Adipocyte (in vitro differentiated cells): ENCODE measurements at regions not wholly inside any gene's neighbourhood (a gene's known extent, or its start where the extent isn't known, plus 50 kb on each side); places are given as distances from the start of the nearest gene placed in this dataset.

Experiments used
- DNase-seq: peaks from one replicate; pipeline ENCODE4 v3.0.0-alpha.2; 2015; ENCODE audit warnings: low read depth
- H3K27me3 ChIP-seq: replicated peaks from 2 replicates; pipeline ENCODE4 v1.7.0; 2013; ENCODE audit warnings: mild to moderate bottlenecking, low read length, moderate library complexity; ENCODE audit not compliant: control insufficient read depth, insufficient read depth
- H3K36me3 ChIP-seq: 2 replicates; pipeline ENCODE4 v1.7.0; 2013; ENCODE audit warnings: low read length, mild to moderate bottlenecking, moderate library complexity; ENCODE audit not compliant: control insufficient read depth, insufficient read depth, severe bottlenecking
- H3K4me1 ChIP-seq: 2 replicates; pipeline ENCODE4 v1.7.0; 2013; ENCODE audit warnings: mild to moderate bottlenecking, low read length, moderate library complexity; ENCODE audit not compliant: control insufficient read depth, insufficient read depth
- H3K4me3 ChIP-seq: 2 replicates; pipeline ENCODE4 v1.7.0; 2013; ENCODE audit warnings: mild to moderate bottlenecking, low read length, moderate library complexity
- H3K9ac ChIP-seq: 2 replicates; pipeline ENCODE4 v1.7.0; 2013; ENCODE audit warnings: mild to moderate bottlenecking, low read length, moderate library complexity
- H3K9me3 ChIP-seq: 2 replicates; pipeline ENCODE4 v1.7.0; 2013; ENCODE audit warnings: mild to moderate bottlenecking, low read length, moderate library complexity; ENCODE audit not compliant: control insufficient read depth

DNA sequence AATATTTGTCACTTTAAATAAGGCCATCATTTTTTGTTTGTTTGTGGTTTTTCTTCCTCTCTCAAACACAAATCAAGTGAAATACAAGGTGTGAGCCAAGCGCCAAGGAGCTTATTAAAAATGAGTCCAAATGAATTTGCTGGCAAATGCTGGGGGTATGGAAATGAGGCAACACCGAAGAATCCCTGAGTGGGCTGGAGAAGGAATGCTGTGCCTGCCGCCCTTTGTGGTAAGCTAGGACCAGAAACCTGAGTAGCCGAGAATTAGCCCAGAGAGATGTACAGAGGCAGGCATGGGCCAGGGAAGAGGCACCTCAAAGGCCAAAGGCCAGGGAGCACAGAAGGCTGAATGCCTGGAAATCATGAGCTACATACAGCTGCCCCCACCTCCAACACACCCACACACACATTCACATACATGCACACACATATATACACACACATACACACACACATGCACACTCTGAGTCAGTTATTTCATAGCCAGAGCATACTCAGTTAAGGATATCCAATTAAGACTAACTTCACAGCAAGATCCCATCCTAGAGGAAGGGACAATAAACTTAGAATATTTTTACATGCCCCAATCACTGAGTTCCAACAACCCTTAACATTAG lies 266.1 kb upstream of the DYNLRB2 start:
- no peaks in the 10 kb centered on the region for H3K27me3 ChIP-seq

DNA sequence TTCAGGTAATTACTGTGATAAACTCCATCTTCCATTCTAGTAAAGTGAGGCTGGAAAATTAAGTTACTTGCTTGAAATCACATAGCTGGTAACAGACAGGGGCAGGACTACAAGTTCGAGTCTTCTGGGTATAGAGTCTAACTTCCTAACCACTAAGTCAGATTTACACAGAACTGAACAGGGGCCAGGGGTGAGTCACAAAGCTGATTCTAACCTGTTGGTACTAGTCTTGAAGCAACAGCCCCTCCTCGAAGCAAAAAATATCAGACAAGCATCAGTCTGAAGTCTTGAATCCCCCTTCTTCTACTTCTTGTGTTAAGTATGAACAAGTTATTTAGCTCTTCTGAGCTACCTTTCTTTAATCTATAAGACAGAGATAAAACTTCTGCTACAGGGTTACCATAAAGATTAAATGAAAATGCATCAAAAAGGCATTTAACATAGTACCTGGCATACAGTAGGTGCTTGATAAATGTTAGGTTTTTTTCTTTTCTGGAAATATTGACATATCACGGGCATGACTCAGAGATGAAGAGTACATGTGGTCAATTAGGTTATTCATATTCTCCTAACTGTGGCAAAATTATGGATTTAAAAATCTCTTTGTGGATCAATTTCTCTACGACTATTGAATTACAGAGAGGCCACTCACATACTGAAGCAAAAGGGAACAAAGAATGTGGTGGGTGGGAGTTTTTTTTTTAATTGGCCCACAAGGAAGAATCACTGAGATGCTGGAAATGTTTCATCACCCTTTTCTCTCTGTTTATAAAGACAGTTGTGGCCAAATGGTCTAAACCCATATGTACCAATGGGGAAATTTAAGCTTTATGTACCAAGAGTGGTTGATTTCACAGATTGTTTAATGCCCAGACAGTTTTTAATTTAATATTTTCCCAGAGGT lies 266.9 kb upstream of the DYNLRB2 start:
- H3K27me3 ChIP-seq: no peaks in the 10 kb centered on the region
- peaks cover 15% of the 10 kb centered on the region for H3K4me1 ChIP-seq
- no peaks in the 10 kb centered on the region for H3K36me3 ChIP-seq
- DNase-seq: peak; percentile 68
- no peak overlapping the region for H3K4me3 ChIP-seq
- H3K9ac ChIP-seq: peak overlapping the region; percentile 15
- no peaks in the 10 kb centered on the region for H3K9me3 ChIP-seq

More for the DNA sequence above, 266.1 kb upstream of the DYNLRB2 start:
- Histone ChIP-seq H3K36me3 (no peaks in the 10 kb centered on the region), H3K4me1 (peaks cover 15% of the 10 kb centered on the region), H3K9ac (no peak overlapping the region), H3K4me3 (no peak overlapping the region), H3K9me3 (no peaks in the 10 kb centered on the region)
- DNase-seq: peak; percentile 71

DNA sequence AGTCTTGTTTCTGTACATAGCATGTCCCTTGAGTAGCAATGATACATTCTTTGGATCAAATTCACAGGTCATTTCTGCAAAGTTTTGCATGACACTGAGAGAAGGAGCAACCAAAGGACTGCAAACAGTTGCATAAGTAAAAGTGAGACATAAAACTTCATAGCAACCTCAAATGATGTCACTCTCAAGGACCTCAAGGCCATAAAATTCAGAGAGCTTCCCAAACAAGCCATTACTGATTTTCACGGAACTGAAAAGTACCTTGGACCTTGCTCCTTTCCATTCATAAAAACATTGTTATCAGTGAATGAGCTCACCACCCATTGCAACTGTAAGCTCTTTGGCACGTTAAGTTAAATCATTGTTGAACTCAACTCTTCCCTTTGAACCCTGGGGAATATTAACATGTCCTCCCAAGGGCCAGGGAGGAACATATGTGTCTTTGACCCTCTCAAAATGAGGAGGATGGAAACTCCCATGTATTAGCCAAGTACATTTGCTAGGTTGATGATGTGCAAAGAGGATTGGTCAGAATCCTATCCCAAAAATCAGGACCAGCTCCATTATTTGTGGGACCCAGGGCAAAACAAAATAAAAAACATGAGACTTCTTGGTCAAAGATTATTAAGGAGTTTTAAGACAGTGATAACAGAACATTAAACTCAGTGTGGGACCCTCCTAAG lies 275.0 kb upstream of the DYNLRB2 start:
- no peaks in the 10 kb centered on the region for H3K27me3 ChIP-seq
- no peak overlapping the region for H3K9ac ChIP-seq
- H3K4me3 ChIP-seq: no peak overlapping the region
- peaks cover 11% of the 10 kb centered on the region for H3K4me1 ChIP-seq
- no peak for DNase-seq
- no peaks in the 10 kb centered on the region for H3K9me3 ChIP-seq
- no peaks in the 10 kb centered on the region for H3K36me3 ChIP-seq

DNA sequence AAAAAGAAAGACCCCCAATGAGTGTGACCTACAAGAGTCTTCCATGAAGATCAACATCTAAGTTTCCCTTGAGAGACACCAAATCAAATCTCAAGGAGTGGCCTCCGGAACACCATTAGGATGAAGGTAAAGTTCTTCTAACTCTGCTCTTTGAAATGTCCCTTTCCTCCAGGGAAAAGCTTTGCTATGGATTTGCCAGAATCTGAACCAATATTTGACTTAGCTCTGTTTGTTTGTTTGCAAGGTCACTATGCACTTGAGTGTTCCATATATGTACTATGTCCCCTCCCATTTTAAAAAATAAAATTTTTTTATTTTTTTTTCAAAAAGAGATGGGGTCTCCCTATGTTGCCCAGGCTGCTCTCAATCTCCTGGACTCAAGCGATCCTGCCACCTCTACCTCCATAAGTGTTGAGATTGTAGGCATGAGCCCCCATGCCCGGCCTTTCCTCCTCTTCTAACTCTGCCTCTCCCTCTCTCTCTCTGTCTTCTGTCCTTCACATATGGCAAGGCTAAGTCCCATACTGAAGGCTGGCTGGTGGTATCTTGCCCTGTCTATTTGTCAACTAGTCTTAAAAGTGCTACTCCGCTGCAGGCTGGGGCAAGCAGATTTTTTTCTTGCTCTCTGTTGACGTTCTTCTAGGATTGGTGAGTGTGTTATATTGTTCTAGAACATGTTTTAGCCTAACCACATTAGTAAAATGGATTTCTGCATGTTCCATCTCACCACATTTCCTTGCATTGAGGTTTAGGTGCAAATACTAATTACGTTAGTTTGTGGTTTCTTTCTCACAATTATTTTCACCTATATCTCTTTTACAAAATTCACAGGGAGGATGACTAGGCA lies 276.7 kb upstream of the DYNLRB2 start:
- Histone ChIP-seq H3K4me1 (peaks cover 15% of the 10 kb centered on the region), H3K4me3 (no peak overlapping the region), H3K9ac (no peak overlapping the region), H3K9me3 (no peaks in the 10 kb centered on the region), H3K36me3 (no peaks in the 10 kb centered on the region), H3K27me3 (no peaks in the 10 kb centered on the region)
- DNase-seq: no peak

DNA sequence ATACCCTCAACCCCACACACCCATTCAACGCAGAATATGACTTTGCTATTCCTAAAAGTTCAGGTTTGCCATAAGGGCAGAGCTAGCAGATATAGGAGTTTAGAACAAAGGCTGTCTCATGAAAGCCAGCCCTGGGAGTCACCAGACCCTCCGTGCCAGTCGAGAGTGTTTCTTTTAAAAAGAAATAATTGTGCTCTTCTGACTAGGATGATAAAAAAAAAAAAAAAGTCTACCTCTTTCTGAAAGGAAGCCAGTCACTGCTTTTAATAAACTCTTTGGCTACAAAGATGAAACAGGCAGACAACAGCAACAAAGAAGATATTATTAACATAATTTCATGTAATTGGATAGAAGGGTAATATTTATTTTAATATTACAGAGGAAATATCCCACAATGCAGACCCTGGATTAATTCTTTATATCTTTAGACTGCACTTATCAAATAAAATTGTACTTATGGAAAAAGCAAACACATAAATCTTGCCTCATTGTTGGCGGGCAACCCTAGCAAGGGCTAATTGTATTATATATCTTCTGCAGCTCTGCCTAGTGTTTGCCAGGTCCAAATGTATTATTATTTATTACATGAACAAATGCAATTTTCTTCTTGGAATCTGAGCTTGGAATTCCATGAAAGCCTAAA lies 277.5 kb upstream of the DYNLRB2 start:
- peaks cover 15% of the 10 kb centered on the region for H3K4me1 ChIP-seq
- H3K36me3 ChIP-seq: no peaks in the 10 kb centered on the region
- no peaks in the 10 kb centered on the region for H3K9me3 ChIP-seq
- no peak for DNase-seq
- no peaks in the 10 kb centered on the region for H3K27me3 ChIP-seq
- H3K9ac ChIP-seq: no peak overlapping the region
- no peak overlapping the region for H3K4me3 ChIP-seq

DNA sequence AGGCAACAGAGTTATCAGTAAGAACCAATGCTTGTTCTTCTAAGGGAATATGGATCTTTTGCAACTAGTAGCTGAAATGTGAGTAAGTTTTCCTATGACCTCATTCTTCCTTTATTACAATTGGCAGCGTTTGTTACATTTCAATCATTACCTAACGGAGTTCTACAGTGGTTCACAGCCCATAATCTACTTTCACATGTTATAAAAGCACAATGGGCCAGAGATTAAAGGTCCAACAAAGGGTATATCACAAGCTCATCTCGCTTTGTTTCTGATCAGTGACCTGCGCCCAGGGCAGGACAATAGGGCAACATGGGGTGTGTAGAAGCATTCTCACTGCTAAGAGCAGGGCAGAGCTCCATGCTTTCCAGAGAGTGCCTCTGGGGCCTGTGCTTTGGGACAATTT lies 279.9 kb upstream of the DYNLRB2 start:
- Histone ChIP-seq H3K27me3 (no peaks in the 10 kb centered on the region), H3K4me1 (peaks cover 14% of the 10 kb centered on the region), H3K9me3 (no peaks in the 10 kb centered on the region), H3K36me3 (no peaks in the 10 kb centered on the region), H3K4me3 (no peak overlapping the region), H3K9ac (no peak overlapping the region)
- no peak for DNase-seq

DNA sequence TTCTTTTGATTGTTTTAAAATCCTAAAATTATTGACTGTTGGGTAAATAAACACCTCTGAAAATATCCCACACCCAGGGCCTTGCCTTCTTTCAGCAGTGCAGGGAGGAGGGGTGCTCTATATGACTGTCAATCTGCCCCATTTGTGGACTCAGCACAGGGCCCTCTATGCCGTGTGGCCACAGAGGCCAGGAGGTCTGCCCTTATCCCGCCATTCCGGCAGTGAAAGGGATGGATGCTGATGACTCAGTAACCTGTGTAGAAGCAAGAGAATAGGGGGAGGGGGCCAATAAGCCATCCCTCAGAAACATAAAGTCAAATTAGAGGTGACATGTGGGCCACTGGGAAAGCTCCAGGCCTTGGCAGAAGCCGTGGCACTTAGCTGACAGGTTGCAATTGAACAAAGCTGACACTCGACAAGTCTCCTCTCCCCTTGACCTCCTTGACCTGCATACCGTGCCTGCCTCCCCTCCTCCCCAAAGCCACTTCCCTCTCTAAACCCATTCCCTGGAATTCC lies 281.4 kb upstream of the DYNLRB2 start:
- no peaks in the 10 kb centered on the region for H3K36me3 ChIP-seq
- DNase-seq: no peak
- H3K4me3 ChIP-seq: no peak overlapping the region
- H3K9me3 ChIP-seq: no peaks in the 10 kb centered on the region
- H3K9ac ChIP-seq: no peak overlapping the region
- no peaks in the 10 kb centered on the region for H3K27me3 ChIP-seq
- H3K4me1 ChIP-seq: peaks cover 8% of the 10 kb centered on the region

DNA sequence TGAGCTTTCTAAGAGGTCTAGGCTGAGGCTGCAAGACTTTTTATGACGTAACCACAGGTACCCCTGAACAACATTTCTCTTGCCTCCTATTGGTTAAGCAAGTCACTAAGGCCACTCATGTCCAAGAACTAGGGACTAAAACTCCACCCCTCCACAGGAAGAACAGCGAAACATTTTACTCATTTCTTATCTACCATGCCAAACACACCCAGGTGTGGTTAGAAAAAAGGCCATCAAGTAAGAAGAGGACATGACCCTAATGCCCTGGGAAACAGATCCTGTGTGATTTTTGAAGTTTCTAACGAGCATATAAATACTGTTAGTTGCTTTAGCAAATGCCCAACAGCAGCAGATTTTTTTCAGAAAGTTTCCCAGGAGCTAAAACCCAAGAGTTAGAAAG lies 282.4 kb upstream of the DYNLRB2 start:
- no peak for DNase-seq
- Histone ChIP-seq H3K36me3 (no peaks in the 10 kb centered on the region), H3K4me1 (peaks cover 8% of the 10 kb centered on the region), H3K27me3 (no peaks in the 10 kb centered on the region), H3K4me3 (no peak overlapping the region), H3K9ac (no peak overlapping the region), H3K9me3 (no peaks in the 10 kb centered on the region)

DNA sequence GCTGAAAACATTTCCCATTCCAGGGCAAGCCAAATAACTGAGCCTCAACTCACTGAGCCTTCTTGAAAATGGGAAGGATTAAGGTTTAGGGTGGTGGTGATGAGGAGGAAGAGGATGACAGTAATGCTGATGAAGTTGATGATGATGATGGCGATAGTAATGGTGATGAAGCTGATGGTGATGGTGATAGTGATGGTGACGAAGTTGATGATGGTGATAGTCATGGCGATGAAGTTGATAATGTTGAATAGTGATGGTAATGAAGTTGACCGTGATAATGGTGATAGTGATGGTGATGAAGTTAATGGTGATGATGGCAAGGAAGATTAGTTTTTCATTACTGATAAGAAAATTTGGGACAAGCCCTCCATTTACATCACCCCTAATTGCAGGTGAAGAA lies 285.8 kb upstream of the DYNLRB2 start:
- Histone ChIP-seq H3K27me3 (no peaks in the 10 kb centered on the region), H3K9ac (no peak overlapping the region), H3K9me3 (no peaks in the 10 kb centered on the region), H3K4me3 (no peak overlapping the region), H3K4me1 (no peaks in the 10 kb centered on the region), H3K36me3 (no peaks in the 10 kb centered on the region)
- DNase-seq: no peak

DNA sequence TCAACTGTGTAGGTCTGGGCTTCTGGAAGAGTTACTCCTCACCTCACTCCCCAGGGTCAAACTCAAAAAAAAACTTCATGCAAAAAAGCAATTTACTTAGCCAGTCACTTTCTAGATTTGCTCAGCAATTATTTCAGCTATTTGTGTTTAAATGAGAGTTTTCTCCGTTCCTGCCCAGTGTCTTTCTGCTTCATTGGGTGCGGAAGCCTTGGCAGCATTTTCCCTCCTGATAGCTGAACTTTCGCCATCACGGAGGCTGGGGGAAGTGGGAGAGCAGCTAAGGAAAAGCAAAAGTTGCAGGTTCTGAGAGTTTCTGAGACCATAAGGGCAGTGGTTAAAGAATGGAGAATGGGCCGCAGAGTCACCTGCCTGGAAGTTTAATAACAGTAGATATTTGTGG lies 287.1 kb upstream of the DYNLRB2 start:
- Histone ChIP-seq H3K27me3 (no peaks in the 10 kb centered on the region), H3K36me3 (no peaks in the 10 kb centered on the region)

More for the DNA sequence above, 287.1 kb upstream of the DYNLRB2 start:
- Histone ChIP-seq H3K9me3 (no peaks in the 10 kb centered on the region), H3K4me1 (no peaks in the 10 kb centered on the region), H3K4me3 (no peak overlapping the region), H3K9ac (no peak overlapping the region)
- no peak for DNase-seq
